Epithelial cell of prostate (primary cell): ENCODE measurements at regions not wholly inside any gene's neighbourhood (a gene's known extent, or its start where the extent isn't known, plus 50 kb on each side); places are given as distances from the start of the nearest gene placed in this dataset.

Experiments used
- DNase-seq: peaks from one replicate; pipeline ENCODE4 v3.0.0-alpha.2; 2011; ENCODE audit warnings: low read depth, low spot score
- H3K27ac ChIP-seq: fragments of 450-650 bp; 2 replicates; pipeline ENCODE4 v1.5.1; 2017; ENCODE audit warnings: mild to moderate bottlenecking

DNA sequence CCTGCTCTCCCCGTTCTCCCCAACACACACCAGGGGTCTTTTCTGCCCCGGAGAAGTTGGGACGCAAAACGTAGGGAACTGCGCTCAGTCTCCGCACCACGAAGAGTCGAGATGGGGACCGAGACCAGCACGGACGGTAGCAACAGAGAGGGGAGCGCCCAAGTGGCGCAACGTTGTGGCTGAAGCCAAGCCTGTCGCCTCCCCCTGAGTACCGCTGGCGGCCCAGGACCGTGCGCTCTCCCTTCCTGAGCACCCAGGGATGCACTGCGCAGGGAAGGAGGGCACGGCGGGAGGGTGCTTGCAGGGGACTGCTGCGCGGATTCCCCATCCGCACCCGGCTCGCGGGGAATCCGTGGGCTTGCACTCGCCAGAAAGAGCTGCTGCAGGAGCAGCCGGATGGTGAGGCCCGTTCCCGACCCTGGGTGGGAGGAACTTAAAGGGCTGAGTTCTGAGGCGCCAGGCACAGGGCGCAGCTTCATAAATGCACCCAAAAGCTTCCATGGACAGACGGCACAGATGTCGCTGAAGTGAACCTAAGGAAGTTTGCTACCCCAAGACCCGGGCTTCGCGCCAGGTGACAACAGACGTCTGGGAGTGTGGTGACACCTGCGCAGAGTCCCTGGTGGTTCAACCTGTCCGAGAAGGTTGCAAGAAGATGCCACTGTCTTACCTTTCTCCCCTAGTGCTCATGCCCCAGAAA, 178.7 kb downstream of the TBXT start:
- no peak overlapping the region for H3K27ac ChIP-seq
- no peak for DNase-seq

DNA sequence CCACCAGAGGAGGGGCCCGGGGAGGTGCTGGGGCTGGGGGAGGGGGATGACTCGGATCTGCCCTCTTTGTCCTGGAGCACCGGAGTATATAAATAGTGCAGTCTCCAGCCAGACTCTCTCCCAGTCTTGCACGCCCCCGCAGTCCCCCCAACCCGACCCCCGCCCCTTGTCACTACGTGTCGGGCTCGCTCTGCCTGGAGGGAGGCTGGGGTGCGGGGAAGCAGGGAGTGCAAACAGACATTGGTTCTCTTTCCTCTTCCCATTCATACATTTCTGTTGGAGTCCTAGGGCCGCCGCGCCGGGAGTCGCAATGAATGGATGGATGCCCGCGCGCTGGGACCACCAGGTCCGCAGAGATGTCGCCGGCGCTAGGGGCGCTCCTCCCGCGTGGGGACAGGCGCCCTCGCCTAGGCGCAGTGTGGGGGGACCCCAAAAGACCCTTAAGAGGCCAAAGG, 179.3 kb downstream of the TBXT start:
- no peak for DNase-seq
- no peak overlapping the region for H3K27ac ChIP-seq

DNA sequence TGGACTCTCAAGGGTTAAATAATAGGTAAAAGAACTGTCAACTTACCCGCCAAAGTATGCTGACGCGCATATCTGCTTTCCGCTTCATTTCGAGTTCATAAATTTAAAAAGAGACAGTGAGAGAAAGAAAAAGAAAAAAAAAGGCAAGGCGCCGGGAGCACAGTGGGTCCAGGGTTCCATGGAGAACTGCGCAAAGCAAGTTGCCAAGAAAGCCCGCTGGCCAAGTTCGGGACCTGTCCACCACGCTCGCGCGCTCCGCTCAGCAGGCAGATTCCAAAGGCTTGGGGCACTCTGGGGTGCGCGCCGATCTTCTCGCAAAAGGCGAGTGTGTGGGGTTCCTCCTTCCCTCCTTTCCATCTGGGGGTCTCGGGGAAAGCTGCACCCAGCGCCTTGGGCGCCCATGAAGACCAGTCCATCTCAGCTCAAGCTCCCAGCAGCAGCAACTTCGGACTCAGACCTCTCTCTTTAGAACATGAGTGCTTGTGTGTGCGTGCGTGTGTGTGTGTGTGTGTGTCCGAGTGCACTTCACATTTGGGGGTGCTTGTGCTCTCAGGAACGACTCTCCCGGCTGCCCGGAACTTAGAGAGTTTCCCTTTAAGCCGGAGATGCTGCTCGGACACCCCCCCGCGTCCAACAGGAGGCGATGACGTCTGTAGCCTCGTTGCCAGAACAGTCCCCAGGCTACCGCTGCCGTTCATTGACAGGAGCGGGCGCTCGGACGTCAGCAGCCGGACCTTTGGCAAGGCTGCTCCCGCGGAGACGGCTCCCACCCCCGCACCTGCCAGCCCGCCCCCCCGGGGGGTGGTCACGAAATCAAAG, 180.0 kb downstream of the TBXT start:
- H3K27ac ChIP-seq = no peak overlapping the region
- DNase-seq = no peak

DNA sequence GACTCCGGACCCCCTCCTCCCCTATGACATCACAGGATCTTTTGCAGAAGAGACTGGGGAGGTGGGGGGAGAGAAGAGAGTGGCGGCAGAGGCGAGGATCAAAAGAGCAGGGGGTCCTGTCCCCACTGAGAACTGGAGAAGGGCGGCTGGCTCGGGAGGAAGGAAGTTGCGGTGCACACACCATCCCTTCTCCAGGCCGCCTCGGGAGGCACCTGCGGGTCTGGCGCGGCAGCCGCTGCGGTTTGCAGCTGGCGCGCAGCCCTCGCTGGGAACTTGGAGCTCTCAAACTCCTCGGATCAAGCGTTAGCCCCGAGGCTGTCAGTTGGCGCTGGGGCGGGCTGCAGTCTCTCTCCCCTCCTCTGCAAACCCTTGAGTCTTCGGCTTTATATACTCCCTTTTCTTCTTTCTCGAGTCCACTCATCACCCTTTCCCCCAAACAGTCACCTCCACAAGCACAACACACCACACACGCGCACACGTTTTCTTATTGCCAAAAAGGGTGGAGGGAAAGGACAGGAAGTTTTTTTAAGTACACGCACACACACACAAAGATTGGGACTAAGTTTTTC, 180.7 kb downstream of the TBXT start:
- no peak for DNase-seq
- H3K27ac ChIP-seq = no peak overlapping the region

DNA sequence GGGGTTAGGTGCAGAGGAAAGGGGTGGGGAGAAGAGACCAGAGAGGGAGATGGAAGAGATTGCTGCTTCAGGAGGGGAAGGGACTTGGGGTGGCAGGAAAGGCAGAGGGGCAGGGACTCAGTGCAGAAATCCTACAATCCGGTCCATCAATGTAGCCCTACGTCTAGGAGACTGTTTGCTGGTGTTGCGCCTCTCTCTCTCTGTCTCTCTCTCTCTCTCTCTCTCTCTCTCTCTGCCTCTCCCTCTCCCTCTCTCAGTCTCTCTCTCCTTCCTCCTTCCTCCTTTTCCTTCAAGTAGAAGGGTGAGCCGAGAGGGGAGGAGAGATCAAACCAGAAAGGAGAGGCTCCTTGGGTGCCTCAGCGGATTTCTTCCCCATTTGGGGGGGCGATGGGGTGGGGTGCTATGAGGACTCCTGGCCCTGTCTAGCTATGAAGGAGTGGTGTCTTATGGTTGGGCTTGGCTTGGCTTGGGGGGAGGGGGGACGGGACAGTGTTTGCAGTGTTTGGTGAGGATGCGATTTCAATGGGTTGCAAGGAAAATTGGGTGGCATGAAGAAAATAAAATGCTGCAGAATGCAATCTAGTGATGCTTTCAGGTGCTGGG, 181.2 kb downstream of the TBXT start:
- no peak for DNase-seq
- no peak overlapping the region for H3K27ac ChIP-seq

DNA sequence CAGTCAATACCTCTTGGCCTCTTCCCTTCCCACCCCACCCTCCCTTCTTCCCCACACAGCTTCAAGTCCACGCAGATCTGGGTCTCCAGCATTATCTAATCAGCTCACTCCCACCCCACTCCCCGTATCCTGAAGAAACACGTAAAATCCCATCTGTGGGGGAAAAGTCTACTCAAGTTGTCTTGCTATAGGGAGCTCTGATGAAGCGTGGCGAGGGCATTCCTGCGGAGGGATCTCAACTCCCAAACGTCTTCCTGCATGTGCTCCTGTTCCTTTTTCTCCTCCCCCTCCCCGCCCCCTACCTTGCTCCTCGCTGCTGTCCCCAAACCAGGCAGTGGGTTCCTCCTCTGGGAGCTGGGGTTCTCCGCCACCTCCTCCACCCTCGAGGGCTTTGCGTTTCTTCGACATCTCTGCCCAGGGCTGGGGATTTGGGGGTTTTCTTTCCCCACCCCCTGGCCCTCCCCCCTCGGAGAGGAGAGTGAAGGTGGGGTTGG, 181.8 kb downstream of the TBXT start:
- no peak overlapping the region for H3K27ac ChIP-seq
- no peak for DNase-seq

DNA sequence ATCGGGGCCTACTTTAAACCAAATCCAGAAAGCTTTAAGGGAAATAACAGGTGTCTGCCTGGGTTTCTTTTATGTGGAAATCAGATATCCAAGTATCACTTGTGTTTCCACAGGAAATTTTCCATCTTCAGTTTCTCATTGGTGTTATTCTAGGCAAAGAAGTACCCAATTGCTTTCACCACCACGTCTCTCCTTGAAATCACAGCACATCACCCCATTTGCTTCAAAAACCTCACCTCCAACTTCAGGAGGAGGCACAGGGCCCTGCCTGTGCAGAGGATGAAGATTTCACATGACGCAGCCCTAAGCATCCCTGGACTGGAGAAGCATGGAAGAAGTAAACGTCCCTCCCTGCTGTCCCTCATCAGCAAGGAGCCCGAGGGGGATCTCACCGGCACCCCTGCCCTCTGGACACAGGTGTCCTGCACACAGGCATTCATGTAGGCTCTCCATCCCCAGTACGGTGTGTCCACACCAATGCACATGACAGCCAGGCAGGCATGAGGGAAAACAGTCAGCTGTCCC, 182.3 kb downstream of the TBXT start:
- no peak for DNase-seq
- H3K27ac ChIP-seq = no peak overlapping the region

DNA sequence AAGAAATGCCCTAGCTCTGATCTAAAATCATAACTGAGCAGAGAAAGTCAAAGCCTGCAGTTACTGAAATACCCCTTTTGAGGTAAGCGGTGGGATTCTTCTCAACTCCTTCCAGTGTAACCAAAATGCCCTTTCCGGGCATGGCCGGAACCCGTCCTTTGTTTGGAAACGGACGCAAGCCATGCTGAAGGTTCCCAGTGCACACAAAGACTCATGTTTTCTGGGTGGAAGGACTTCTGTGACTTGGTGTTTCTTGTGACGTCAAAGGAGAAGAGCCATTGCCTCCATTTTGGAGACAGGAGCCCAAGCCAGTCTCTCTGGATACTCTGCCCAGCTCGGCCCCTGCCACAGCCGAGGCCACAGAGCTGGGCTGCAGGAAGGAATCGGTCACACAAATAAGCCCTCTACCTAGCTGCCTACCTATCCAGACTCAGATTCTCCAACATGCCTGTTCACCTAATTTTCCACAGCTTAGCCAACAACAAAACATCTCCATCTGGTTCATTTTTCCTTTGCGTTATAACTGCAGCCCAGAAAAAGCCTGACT, 182.8 kb downstream of the TBXT start:
- H3K27ac ChIP-seq = no peak overlapping the region
- DNase-seq = no peak

DNA sequence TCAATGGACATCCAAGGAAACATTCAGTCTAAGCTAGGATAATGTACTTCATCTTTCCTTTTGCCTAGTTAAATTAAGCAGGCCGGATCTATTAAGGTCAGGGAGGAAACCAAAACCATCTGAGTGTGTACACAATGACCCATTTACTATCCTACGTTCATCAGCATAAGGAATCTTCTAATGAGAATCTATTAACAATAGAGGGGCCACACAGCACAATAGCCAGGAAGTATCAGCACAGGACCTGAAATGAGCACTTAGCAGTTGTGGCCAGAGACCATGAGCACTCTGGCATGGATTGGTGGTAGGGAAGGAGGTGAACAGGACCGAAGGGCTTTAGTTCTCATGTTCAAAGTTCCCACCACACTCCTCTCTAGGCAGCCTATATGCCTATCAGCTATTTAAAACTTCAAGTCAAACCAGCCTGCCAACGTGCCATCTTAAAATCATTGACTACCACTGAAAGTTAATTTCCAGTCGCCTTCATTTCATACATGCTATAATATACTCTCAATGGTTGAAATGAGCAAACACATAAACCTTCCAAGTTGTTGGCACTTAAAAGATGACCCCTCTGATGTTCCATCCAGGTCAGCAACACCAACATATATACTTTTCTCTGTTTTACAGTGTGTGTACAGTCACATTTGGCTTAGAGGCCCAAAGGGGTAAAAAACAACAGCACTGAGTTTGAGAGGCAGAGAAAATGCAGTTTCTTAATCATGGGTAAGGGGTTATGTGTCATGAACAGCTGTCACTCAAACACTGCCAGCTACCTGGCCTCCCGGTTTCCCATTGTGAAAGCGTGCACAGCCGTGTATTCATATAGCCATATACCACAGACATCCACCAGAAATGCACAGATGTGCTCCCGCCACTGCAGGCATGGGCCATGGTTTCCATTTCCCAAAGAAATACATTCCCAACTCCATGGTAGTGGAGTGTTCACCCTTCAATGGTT, 184.3 kb downstream of the TBXT start:
- DNase-seq = no peak
- no peak overlapping the region for H3K27ac ChIP-seq

DNA sequence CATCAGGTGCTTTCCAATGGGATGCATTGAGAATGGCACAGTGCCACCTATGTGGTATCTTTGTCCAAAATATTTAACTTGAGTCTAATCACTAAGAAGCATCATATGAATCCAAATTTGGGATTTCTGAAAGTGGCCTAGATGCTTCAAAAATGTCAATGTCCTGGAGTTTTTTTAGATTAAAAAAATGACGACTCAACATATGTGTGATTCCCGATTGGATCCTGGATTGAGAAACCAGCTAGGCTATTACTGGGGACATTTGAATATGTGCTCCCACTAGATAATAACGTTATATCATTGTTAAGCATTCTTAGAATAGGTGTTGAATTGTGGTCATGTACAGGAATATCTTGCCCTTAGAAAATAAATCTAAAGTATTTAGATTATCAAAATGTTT, 189.2 kb downstream of the TBXT start:
- no peak overlapping the region for H3K27ac ChIP-seq
- no peak for DNase-seq

DNA sequence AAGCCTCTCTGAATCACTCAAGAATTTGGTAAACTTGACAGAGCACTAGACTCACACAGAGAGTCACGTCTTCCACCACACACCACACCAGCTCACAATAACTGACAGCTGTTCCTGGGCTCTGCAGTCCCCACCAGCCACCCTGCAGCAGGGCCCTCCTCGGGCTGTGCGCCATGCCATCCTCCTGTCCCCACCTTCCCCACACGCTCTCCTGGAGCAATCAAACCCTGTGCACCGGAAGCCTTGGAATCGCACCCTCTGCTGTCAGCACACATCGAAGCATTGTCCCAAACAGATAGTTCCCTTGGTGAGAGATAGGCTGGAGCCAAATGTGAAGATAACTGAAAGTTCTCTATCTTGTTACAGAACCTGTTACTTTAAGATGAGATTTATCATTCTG, 191.0 kb downstream of the TBXT start:
- no peak for DNase-seq
- H3K27ac ChIP-seq = no peak overlapping the region

DNA sequence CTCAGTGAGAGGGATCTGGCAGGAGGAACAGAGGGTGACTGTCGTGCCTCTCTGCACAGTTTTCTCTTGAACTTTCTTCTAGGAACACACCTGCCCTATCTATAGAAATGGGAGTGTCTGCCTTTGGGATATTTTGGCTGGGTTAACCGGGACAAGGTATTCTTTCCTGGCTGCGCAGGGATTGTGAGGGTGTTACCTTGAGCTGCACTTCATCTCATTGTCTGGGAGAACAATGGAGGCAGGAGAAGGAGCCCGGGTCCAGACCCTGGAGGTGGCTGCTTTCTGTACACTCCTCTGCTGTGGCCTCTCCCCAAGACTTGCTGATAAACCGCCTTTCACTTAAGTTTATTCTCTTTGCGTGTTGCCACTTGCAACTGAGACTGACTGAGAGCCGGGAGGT, 192.8 kb downstream of the TBXT start:
- no peak for DNase-seq
- H3K27ac ChIP-seq = no peak overlapping the region

DNA sequence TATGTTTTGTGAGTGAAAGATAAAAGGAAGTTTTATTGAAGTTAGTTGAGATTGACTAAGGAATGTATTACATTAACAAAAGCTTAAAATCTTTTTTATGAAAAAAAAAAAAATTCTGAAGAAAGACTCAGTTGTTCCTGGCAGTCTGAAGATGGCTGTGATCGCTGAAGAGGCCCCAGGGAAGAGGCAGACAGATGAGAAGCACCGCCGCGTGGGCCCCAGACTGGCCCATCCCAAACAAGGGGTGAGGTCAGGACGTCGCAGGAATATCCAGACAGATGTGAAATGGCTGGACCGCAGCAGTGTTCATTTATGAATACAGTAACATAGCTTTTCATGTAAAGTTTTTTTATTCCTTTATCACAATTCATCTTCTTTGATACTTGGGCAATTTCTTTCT, 194.2 kb downstream of the TBXT start:
- H3K27ac ChIP-seq = no peak overlapping the region
- DNase-seq = no peak

DNA sequence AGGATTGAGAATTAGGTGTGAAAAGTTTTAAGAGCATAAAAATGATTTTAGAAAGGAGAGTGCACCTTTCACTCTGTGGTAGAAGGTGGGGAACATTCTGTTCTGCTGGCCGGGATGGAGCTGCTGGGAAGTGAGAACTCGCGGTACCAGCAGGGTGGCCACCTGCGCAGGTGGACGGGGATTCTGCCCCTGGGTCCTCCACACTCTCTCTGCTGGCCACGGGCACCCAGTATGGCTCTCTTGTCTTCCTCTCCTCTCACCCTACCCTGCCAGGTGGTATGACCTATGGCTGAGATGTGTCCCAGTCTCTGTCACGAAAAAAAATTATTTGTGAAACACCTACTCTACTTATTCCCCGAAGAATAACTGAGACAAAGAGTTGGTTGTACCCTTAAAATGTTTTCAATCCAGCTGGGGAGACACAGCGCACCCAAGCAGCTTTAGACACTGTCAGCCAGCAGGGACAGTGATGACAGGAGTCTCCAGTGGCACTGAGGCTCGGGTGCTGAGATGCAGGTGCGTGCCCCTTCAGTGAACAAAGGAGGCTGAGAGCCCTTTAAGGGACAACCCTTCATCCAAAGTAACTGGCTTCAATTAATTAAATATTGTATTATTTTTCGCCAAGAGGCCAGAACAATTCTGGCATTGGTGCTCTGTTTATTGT, 195.4 kb downstream of the TBXT start:
- H3K27ac ChIP-seq = no peak overlapping the region
- DNase-seq = no peak

DNA sequence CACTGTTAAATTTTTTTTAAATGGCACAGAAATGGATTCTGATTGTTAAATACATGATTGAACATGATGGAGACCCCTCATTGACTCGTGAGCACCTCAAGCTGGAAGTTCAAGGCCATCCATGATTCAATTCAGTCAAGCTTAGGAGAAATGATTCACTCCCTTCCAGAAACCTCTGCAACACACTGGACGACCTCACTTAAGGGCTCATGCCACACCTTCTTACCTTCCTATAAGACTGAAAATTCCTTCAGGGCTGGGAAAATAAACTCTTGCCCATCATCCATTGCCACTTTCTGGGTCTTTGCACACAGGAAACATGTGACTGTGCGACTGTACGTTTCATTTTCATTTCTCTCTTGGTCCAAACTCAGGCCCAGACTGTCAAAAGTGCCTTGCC, 196.4 kb downstream of the TBXT start:
- no peak overlapping the region for H3K27ac ChIP-seq
- no peak for DNase-seq

DNA sequence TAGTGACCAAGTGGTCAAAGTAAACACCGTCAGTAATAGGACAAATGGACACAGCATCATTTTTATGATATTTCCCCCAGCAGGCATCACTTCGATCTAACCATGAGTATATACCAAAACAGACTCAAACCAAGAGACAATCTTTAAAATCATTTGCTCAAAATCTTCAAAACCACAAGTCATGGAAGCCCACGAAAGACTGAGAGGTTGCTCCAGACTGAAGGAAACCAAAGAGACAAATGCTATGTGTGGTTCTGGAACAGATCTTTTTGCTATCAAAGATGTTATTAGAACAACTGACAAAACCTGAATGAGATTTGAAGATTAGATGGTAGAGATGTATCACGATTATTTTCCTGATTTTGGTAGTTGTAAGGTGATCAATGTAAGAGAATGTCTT, 197.7 kb downstream of the TBXT start:
- H3K27ac ChIP-seq = no peak overlapping the region
- no peak for DNase-seq

DNA sequence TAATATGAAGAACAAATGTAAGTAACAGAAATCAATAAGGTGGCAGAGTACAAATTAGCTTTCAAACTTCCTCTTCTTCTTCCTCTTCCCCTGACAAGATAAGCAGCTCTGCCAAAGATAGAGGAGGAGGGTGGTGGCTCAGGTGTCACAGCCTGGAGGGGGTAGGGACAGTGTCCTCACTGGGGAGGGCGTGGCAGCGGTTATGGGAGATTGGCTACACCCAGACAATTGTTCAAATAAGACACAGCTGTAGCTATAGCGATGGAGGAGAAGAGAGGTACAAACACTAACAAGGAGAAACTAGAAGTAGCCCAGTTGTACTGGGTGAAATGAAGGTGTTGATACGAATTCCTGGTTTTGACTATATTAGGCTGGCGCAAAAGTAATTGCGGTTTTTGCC, 198.5 kb downstream of the TBXT start:
- H3K27ac ChIP-seq = no peak overlapping the region
- no peak for DNase-seq

DNA sequence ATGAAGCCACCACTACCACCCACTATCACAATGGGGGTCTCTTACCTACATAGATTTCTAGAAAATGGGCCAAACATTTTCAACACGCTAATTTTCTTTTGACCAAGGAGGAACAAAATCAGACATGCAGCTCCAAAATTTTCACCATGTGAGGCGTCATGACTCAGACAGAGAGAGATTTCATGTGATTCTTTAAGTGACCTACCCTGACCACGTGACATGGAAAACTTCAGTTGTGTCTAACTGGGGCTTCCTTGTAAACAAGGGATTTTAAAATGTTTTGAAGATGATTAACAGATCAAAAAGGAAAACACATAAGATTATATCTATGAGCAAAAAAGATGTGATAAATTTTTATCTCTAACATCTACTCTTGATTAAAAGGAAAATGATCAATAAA, 199.2 kb downstream of the TBXT start:
- no peak overlapping the region for H3K27ac ChIP-seq
- no peak for DNase-seq
